ENCODE measurements at regions not wholly inside any gene's neighbourhood (a gene's known extent, or its start where the extent isn't known, plus 50 kb on each side); places are given as distances from the start of the nearest gene placed in this dataset.

DNA sequence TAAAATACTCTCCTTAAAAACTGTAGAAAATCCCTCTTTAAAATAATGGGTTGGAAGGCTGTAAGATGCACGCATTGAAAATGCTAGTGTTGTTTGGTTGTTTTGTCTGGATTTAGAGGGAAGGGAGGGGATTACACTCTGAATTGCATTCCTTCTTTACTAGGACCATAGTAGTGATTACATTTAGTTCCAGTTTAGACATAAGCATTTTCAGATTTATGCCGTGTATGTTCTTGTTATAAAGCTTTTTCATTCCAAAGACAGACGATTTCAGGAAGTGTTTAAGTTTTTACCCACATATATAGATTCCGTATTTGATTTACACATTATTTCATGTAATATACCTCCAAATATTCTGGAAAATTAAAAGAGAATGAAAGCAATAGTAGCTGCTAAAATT lies 538.4 kb downstream of the PTPRC start:
- no peak overlapping the region for H3K4me3 ChIP-seq (ENCODE audit: low read length)
- H3K9me3 Mint-ChIP-seq = no peaks in the 10 kb centered on the region
- H3K4me1 ChIP-seq (ENCODE audit: control insufficient read depth, insufficient read depth, low read length) = no peaks in the 10 kb centered on the region
- H3K4me3 Mint-ChIP-seq = no peak overlapping the region
- no peak overlapping the region for H3K27ac ChIP-seq (ENCODE audit: low read depth, low read length)
- H3K36me3 Mint-ChIP-seq (ENCODE audit: low read depth) = no peaks in the 10 kb centered on the region
- no peaks in the 10 kb centered on the region for H3K36me3 ChIP-seq (ENCODE audit: control insufficient read depth, insufficient read depth, low read length)
- peaks cover 5% of the 10 kb centered on the region for H3K4me1 Mint-ChIP-seq
- 83 to 89% methylated on average over 1 to 4 of the region's 4 CpGs for WGBS, 2 experiments (ENCODE audit: insufficient coverage in 1 of 2, insufficient read length in 1 of 2)
- no peaks in the 10 kb centered on the region for H3K27me3 Mint-ChIP-seq (ENCODE audit: insufficient read depth)
- no peaks in the 10 kb centered on the region for H3K9me3 ChIP-seq (ENCODE audit: control insufficient read depth, low read length)
- H3K27ac Mint-ChIP-seq = no peak overlapping the region
- no peaks in the 10 kb centered on the region for H3K27me3 ChIP-seq (ENCODE audit: control insufficient read depth, insufficient read depth, low read length, poor library complexity, severe bottlenecking)
- TF ChIP-seq, protein P1, sequence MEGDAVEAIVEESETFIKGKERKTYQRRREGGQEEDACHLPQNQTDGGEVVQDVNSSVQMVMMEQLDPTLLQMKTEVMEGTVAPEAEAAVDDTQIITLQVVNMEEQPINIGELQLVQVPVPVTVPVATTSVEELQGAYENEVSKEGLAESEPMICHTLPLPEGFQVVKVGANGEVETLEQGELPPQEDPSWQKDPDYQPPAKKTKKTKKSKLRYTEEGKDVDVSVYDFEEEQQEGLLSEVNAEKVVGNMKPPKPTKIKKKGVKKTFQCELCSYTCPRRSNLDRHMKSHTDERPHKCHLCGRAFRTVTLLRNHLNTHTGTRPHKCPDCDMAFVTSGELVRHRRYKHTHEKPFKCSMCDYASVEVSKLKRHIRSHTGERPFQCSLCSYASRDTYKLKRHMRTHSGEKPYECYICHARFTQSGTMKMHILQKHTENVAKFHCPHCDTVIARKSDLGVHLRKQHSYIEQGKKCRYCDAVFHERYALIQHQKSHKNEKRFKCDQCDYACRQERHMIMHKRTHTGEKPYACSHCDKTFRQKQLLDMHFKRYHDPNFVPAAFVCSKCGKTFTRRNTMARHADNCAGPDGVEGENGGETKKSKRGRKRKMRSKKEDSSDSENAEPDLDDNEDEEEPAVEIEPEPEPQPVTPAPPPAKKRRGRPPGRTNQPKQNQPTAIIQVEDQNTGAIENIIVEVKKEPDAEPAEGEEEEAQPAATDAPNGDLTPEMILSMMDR (conservative IDR thresholded peaks at IDR 0.05) = no peak
- no peak overlapping the region for H3K9ac ChIP-seq (ENCODE audit: extremely low read depth, low read length, poor library complexity, severe bottlenecking)
- DNase-seq = no peak

GRCh38 chr1:199178646-199179045 lies 539.8 kb downstream of the PTPRC start:
- Histone ChIP-seq H3K4me1 (ENCODE audit: control insufficient read depth, insufficient read depth, low read length) (no peaks in the 10 kb centered on the region), H3K9me3 (ENCODE audit: control insufficient read depth, low read length) (no peaks in the 10 kb centered on the region), H3K27me3 (ENCODE audit: control insufficient read depth, insufficient read depth, low read length, poor library complexity, severe bottlenecking) (no peaks in the 10 kb centered on the region), H3K9ac (ENCODE audit: extremely low read depth, low read length, poor library complexity, severe bottlenecking) (no peak overlapping the region), H3K27ac (ENCODE audit: low read depth, low read length) (no peak overlapping the region), H3K36me3 (ENCODE audit: control insufficient read depth, insufficient read depth, low read length) (no peaks in the 10 kb centered on the region), H3K4me3 (ENCODE audit: low read length) (no peak overlapping the region)
- Mint-ChIP-seq H3K9me3 (no peaks in the 10 kb centered on the region), H3K36me3 (ENCODE audit: low read depth) (no peaks in the 10 kb centered on the region), H3K27me3 (ENCODE audit: insufficient read depth) (no peaks in the 10 kb centered on the region), H3K27ac (no peak overlapping the region), H3K4me1 (peaks cover 5% of the 10 kb centered on the region), H3K4me3 (no peak overlapping the region)
- TF ChIP-seq, protein P1 (conservative IDR thresholded peaks at IDR 0.05) = no peak
- DNase-seq = no peak
- 83 to 94% methylated on average over 1 to 2 of the region's 2 CpGs for WGBS, 2 experiments (ENCODE audit: insufficient coverage in 1 of 2, insufficient read length in 1 of 2)

- Histone ChIP-seq H3K27me3 (ENCODE audit: control insufficient read depth, insufficient read depth, low read length, poor library complexity, severe bottlenecking) (no peaks in the 10 kb centered on the region), H3K9ac (ENCODE audit: extremely low read depth, low read length, poor library complexity, severe bottlenecking) (no peak overlapping the region), H3K4me1 (ENCODE audit: control insufficient read depth, insufficient read depth, low read length) (no peaks in the 10 kb centered on the region), H3K9me3 (ENCODE audit: control insufficient read depth, low read length) (no peaks in the 10 kb centered on the region), H3K36me3 (ENCODE audit: control insufficient read depth, insufficient read depth, low read length) (no peaks in the 10 kb centered on the region), H3K4me3 (ENCODE audit: low read length) (no peak overlapping the region), H3K27ac (ENCODE audit: low read depth, low read length) (no peak overlapping the region)
- WGBS, 2 experiments (ENCODE audit: insufficient coverage in 1 of 2, insufficient read length in 1 of 2) = 79% methylated on average over 1 of the region's 2 CpGs; no CpG with 5 or more reads in 1 of the 2 experiments
- no peak overlapping the region for H3K27ac Mint-ChIP-seq
- H3K4me1 Mint-ChIP-seq = peaks cover 3% of the 10 kb centered on the region
- TF ChIP-seq, protein P1 (conservative IDR thresholded peaks at IDR 0.05) = no peak
- no peaks in the 10 kb centered on the region for H3K27me3 Mint-ChIP-seq (ENCODE audit: insufficient read depth)
- no peak overlapping the region for H3K4me3 Mint-ChIP-seq
- H3K9me3 Mint-ChIP-seq = no peaks in the 10 kb centered on the region
- DNase-seq = no peak
- H3K36me3 Mint-ChIP-seq (ENCODE audit: low read depth) = no peaks in the 10 kb centered on the region
Measured at GRCh38 chr1:199182186-199182843, 543.5 kb downstream of the PTPRC start.

Data from endodermal cell (in vitro differentiated cells).